Esophagus muscularis mucosa (tissue), 4 donors: ENCODE measurements at regions not wholly inside any gene's neighbourhood (a gene's known extent, or its start where the extent isn't known, plus 50 kb on each side); places are given as distances from the start of the nearest gene placed in this dataset.

Experiments
- CTCF ChIP-seq, 3 experiments: fragments of 200-600 bp in 2 of 3; fragments of 450-650 bp in 1 of 3; sonication (generic) in 2 of 3; IDR thresholded peaks; one replicate each; pipeline ENCODE4 v1.5.1; 2017 to 2019; ENCODE audit warnings: antibody characterized with exemption in 3 of 3, mild to moderate bottlenecking in 2 of 3, moderate library complexity in 1 of 3
- EP300 ChIP-seq: sonication (generic); formaldehyde crosslinking; IDR thresholded peaks from one replicate; pipeline ENCODE4 v1.6.1; 2017; ENCODE audit warnings: antibody characterized with exemption
- POLR2A ChIP-seq: fragments of 450-650 bp; IDR thresholded peaks from one replicate; pipeline ENCODE4 v1.6.1; 2017; ENCODE audit warnings: antibody characterized with exemption, moderate library complexity, mild to moderate bottlenecking, low read depth
- POLR2AphosphoS5 ChIP-seq, 2 donors: sonication (generic); formaldehyde crosslinking; IDR thresholded peaks; one replicate each; pipeline ENCODE4 v1.6.1; 2017; ENCODE audit warnings: antibody characterized with exemption in 2 of 2

- TF ChIP-seq EP300 (no peak), CTCF (IDR thresholded peaks at IDR 0.05) (no peak), POLR2A (no peak), POLR2AphosphoS5 (IDR thresholded peaks at IDR 0.05) (no peak)
Measured at GRCh38 chr22:26952004-26952403, 294.6 kb downstream of the MIAT start.
